ENCODE measurements at regions not wholly inside any gene's neighbourhood (a gene's known extent, or its start where the extent isn't known, plus 50 kb on each side); places are given as distances from the start of the nearest gene placed in this dataset.

DNA sequence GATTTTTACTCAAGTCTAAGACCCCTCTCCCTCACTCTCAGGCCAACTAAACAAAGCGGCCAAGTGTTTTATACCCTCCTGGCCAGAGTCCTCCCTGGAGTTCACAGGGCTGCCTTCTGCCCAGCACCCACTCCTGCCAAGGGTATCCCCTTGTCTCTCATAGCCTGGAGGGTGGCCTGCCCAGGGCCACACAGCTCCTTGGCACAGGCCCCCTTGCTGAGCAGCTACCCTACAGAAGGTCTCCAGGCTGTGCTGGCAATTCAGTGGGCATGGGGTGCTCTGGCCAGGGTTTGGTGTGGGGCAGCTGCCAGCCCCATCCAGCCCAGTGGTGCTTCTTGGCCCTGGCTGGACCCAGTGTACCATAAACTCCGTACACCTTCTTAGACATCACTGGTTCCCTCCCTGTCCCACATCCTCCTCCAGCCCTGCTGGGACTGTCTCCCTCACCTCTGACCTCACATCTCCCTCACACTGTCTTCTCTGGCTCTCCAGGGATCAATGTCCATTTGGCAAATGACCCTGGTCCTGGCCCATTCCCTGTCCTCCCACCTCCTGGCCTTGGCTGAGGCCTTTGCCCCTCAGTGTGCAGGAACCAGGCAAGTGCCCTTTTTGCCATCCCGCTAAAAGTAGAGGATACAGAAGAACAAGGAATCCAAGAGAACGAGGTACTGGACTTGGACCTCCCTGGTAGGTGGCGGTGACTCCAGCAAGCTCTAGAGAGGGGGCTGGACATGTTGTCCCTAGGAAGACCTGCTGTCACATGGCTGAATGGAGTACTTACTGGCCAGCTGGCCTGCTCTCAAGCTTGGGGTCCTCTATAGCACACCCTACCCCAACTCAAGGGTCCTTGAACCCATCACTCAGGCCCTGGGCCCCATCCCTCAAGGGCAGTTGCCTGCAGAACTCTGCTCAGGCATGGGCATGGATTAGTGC lies 50.0 kb upstream of the TRPM1 start:
- DNase-seq, result peak; percentile 29

GRCh38 chr15:31153531-31153930 lies 52.0 kb upstream of the TRPM1 start:
- peak; percentile 21 for DNase-seq

DNA sequence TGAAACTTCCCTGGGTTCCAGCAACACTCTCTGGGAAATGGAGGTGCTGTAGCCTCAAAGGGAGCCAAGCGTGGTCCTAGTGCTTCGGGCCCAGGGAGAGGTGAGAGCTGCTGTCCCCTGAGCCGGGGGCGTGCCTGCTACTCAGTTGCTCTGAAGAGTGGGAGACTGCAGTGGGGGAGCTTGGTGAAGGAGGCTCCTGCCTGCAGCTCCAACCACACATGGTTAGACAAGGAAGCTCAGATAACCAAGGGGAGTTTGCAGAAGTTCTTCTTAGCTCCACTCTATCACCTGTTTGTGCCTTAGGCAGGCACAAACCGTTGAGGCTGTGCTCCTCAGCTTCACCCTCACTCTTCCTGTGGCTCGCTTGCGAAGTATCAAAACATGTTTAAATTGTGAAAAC lies 53.6 kb upstream of the TRPM1 start:
- DNase-seq, result no peak

DNA sequence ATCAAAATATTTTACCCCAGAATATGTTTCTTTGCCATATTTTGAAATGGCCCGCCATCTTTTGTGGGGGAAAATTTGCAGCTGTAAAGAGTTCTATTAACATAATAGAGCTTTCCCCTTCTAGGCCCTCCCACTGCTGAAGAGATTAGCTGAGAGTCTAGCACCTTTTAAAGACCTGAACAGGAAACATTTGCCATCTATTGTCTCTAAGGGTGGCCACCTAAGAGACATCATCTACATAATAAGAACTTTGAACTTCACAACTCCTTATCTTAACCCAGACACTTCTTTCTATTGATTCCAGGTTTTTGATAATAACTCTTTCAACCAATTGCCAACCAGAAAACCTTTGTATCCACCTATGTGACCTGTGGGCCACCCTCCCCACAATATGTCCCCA lies 54.7 kb upstream of the TRPM1 start:
- DNase-seq, result no peak

- no peak for DNase-seq
Observed at GRCh38 chr15:31156808-31157207, 55.3 kb upstream of the TRPM1 start.

- DNase-seq, result no peak
Observed at GRCh38 chr15:31157644-31158069, 56.1 kb upstream of the TRPM1 start.

DNA sequence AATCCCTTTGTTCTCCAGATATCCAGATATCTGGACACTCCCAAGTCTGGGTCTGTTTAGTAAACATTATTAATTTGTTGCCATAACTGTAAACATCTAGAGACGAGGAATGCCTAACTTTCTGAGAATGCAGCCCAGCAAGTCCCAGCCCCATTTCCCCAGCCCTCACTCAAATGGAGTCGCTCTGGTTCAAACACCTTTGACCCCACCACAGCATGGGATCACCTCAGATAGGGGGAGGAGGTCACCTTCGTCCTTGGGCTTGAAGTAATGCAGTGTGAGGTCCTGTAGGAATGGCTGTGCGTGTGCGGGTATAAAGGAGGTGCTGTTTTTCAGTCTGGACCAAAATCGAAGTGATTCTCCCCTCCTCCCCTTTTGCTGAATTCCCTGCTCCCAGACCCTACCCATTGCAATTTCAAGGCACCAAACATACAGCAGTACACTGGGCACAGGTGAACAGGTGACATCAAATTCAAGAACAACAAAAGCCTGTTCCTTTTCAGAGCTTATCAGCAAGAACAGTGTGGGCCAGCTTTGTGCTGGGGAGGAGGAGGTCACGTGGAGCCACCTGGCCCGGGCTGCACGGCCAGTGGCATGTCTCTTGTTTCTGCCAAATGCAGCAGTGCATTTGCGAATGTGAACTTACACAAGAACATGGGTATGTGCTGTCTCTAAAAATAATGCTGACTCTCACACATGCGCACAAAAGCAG lies 57.5 kb upstream of the TRPM1 start:
- DNase-seq, result no peak

GRCh38 chr15:31159837-31160236 lies 58.3 kb upstream of the TRPM1 start:
- DNase-seq, result no peak

DNA sequence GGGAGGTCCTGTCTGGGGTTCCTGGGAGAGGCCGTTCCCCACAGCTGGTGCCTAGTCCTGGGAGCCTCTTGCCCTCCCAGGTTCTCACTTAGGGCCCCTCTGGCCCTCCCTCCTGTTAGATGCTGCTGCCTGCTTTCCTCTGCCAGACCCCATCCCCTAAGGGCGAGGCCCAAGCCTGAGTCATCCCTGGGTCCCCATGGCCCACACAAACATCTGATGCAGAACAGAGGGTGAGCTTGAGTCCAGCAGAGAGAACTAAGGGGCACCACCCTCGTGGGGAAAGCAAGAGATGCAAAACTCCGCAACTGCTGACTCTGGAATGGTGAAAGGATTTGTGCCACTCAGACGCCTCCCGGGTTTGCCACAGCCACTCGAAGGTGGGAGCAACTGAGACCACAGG lies 58.8 kb upstream of the TRPM1 start:
- DNase-seq, result no peak

DNA sequence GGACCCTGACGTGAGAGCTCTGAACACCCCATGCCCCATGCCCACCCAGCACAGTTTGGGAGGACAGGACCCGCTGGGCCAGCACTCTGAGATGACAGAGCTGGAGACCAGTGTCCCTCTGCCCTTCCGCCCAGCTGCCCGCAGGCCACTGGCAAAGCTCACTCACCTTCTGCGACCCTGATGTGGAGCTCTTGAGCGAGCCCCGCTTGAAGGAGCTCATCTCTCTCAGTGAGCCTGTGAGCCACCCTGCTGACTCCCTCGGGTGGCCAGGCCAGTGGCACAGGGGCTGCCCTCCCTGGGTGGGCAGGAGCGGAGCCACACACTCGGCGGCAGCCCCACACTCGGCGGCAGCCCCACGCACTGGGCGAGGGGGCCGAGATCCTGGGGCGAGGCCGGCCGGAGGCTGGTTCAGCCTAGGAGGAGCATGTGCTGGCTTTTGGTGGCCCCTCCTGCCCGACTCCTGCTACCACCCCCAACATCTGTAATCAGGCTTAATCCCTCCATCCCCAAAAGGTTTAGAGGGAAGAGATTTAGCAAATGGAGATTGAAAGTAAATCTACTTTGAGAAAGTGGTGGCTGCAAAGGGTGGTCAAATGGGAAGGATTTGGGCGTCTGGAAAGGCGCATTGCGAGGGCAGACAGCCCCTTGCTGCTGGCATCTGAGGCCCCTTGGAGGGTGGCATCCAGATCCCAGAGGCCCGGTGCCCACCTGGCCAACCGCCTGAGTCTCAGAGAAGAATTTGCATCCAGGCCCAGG lies 59.4 kb upstream of the TRPM1 start:
- DNase-seq, result no peak

- no peak for DNase-seq
Observed at GRCh38 chr15:31161951-31162350, 60.4 kb upstream of the TRPM1 start.

DNA sequence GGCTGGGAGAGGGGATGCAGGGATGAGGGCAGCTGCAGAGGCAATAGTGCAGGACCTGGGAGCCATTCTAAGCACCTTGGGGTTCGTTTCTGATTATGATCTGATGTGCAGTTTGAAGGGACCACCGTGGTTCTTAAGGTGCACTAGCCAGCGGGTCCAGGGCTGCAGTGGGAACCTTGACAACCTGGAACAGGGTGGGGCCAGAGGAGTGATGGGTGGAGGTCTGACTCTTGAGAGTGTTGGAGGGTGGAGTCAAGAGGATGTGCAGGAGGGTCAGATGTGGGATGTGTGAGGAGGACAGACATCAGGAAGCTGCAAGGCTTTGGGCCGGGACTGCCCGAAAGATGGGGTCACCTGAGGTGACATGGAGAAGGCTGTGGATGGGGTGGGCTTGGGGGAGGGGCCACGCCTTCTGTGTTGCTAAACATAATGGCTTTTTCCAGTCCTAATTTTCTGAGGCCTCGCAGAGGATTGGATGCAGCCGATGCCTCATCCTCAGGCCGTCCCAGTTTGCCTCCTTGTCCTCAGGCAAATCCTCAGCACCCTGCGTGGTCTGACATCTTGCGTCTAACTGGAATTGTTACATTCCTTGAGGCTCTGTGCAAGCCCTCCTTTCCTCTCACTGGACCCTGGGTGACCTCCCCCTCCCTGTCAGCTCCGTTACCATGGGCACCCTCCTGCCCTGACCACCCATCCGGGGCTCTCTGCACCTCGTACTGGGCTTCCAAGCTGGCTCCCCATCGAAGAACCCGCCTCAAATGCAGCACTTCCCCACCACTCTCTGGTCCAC lies 61.4 kb upstream of the TRPM1 start:
- no peak for DNase-seq

DNA sequence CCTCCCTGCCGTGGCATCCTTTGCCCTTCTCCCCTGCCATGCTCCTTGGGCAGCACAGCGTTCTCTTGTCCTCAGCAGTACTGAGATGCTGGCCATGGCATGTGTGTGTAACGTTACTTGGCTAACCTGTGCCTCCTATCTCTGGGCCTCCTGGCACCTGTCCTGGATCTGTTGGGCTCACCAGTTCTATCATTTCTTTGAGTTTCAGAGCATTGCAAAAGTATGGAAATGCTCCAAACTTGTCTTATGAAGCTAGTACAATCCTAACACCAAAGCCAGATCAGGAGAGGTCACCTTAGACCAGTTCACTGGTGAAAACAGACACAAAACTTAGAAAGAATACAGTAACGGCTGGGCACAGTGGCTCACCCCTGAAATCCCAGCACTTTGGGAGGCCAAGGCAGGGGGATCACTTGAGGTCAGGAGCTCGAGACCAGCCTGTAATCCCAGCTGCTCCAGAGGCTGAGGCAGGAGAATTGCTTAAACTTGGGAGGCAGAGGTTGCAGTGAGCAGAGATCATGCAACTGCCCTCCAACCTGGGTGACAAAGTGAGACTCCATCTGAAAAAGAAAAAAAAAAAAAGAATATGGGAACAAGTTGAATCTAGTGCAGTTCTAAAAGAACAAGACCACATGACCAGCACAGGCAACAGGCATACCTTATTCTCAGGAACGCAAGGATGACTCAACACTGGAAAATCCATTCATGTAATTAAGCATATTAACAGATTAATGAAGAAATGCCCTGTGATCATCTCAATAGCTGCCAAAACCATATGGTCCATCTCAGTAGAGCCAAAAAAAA lies 62.4 kb upstream of the TRPM1 start:
- no peak for DNase-seq

DNA sequence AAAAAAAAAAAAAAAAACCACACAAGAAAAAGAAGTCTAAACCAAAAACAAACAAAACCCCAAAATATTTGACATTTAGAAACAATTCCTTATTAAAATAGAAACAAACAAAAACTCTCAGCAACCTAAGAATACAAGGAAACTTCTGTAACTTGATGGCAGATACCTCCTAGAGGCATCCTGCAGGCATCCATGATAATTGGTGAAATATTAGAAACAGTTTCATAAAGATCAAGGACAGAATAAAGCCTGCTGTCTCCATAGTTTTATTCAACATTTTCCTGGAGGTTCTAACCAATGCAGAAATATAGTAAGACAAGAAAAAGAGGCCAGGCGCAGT lies 63.0 kb upstream of the TRPM1 start:
- no peak for DNase-seq

DNA sequence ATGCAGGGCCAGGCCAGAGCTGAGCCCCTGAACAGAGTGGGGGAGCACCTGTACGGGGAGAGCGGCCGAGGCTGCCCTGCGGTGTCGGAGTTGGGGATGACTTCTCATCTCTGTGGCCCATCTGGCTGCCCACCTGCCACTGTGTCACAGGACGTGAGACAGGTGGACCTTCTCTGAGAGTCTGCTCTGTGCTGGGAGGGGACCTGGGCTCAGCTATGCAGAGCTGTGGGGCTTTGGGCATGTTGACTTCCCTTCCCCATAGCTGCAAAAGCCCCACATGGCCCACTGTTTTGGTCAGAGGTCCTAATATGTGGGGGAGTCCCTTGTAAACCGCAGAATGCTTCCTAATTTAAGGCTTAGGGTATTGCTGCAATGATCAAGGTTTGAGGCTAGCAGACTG lies 68.0 kb upstream of the TRPM1 start:
- no peak for DNase-seq

DNA sequence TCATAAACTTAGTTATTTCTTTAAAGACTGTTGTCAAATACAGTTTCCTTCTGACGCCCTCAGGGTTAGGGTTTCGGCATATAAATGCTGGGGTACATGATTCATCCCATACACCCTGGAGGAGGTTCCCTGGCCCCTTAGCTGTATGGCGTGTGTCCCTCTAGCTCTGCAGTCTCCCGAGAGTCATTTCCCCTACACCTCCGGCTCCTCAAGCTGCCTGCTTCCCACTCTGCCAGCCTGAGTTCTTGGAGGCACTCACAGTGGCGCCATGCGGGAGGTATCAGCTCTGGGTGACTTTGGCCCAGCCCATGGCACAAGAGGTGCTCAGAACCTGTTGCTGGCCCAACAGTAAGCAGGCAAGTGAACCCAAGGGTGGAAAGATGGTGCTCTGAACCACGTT lies 70.2 kb upstream of the TRPM1 start:
- no peak for DNase-seq

DNA sequence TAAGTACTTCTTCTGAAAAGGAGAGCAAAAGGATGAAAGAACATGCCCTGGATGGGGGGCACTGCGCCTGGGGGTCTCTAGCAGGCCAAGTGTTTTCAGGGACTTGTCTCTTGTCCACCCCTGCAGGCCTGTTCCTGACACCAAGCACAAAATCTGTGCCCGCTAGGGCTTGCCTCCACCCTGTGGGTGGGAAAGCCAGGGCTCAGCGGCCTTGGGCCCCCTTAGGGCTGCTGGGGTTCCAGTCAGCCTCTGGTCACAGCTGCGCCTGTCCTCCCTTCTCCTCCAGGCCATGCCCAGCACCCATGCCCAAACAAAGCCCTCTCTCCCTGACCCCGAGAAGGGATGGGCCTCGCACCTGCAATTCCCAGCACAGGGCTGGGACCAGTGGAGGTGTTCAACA lies 71.1 kb upstream of the TRPM1 start:
- DNase-seq, result no peak

DNA sequence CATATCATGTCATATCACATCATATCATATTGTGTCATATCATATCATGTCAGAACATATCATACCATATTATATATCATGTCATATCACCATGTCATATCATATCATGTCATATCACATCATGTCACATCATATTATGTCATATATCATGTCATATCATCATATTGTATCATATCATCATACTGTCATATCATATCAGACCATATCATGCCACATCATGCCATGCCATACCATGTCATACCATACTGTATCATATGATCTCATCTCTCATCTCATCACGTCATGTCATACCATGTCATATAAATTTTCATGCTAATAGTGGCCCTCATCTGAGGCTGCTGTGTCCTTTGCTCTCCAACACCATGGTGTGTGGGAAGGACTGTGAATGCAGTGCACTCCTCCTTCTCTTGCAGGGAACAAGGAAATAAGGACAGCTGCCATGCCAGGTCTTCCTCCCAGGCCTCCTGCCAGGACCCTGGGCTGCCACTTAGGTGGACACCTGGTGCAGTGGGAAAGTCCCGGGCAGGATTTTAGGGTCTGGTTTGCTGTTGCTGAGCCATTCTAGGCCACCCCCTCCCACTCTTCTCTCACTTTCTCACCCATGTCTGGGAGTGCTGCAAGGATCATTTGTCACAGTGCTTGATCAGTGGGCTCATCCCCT lies 72.4 kb upstream of the TRPM1 start:
- DNase-seq, result no peak

DNA sequence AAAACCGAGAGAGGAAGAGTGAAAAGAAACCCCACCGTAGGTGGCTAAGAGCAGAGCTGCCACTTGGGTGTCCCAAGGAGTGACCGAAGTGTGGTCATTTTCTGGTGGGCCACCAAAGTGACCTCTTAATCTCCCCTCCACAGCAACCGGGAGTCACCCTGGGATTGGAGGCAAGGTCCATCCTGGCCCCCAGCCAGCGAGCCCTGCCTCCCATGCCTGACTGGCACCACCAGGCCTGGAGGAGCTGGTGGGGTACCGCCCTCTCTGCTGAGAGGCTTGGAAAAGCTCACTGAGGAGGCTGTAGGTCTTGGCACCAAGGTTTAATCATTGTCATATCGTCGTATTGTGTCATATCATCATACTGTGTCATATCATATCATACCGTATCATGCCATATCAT lies 74.0 kb upstream of the TRPM1 start:
- no peak for DNase-seq

DNA sequence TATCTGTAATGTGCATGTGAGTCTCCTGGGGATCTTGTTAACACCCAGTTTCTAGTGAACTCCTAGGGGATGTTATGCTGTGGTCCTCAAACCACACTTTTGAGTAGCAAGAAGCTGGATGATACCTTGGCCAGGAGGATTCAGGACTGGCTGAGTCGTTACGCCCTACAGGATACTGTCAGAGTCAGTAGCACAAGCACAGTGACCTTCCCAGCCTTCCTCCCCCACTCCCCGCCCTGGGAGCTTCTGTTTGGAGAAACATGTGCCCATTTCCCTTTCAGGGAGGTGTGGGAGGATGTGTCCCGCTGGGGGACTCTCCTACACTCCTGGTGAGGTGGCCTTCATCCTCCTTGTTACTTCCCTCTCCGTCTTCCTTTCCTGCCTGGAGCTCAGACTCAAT lies 76.4 kb upstream of the TRPM1 start:
- no peak for DNase-seq

DNA sequence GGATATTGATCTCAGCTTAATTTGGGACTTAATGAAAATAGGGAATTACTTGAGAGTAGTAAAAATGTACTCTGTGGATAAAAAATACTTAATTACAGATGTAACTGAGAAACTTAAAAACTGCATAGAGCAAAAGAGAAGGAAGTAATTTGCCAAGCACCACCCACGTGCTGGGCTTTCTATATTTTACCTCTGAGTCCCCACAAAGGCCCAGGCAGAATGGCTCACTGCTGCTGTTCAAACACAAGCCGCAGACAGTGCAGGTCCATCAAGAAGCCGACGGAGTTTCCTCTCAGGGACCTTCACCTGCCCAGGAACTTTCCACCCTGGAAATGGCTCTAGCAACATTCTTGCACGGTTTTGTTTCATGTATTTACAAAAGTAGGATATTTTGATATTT lies 77.2 kb upstream of the TRPM1 start:
- no peak for DNase-seq

All from right forelimb (tissue), 1 donor.